ENCODE measurements at regions not wholly inside any gene's neighbourhood (a gene's known extent, or its start where the extent isn't known, plus 50 kb on each side); places are given as distances from the start of the nearest gene placed in this dataset.

- Histone ChIP-seq H3K9me3 (ENCODE audit: control insufficient read depth, low read length) (no peaks in the 10 kb centered on the region), H3K36me3 (ENCODE audit: control insufficient read depth, insufficient read depth, low read length) (no peaks in the 10 kb centered on the region), H3K27ac (ENCODE audit: low read depth, low read length, severe bottlenecking) (no peak overlapping the region), H3K4me3 (ENCODE audit: extremely low read depth, insufficient read depth, low read length, poor library complexity, severe bottlenecking) (no peak overlapping the region), H3K4me1 (ENCODE audit: control insufficient read depth, insufficient read depth, low read length, poor library complexity, severe bottlenecking) (no peaks in the 10 kb centered on the region)
- 100% methylated on average over 1 of the region's 3 CpGs; no CpG with 5 or more reads in 1 of the 2 experiments for WGBS, 2 experiments (ENCODE audit: insufficient coverage in 2 of 2)
Observed at GRCh38 chr13:68185444-68186141, 955.5 kb upstream of the PCDH9 start.

- no peak overlapping the region for H3K27ac ChIP-seq (ENCODE audit: low read depth, low read length, severe bottlenecking)
- no peaks in the 10 kb centered on the region for H3K4me1 ChIP-seq (ENCODE audit: control insufficient read depth, insufficient read depth, low read length, poor library complexity, severe bottlenecking)
- no CpG with 5 or more reads among the region's 2 CpGs for WGBS, 2 experiments (ENCODE audit: insufficient coverage in 2 of 2)
- no peak overlapping the region for H3K4me3 ChIP-seq (ENCODE audit: extremely low read depth, insufficient read depth, low read length, poor library complexity, severe bottlenecking)
- H3K9me3 ChIP-seq (ENCODE audit: control insufficient read depth, low read length) = no peaks in the 10 kb centered on the region
- no peaks in the 10 kb centered on the region for H3K36me3 ChIP-seq (ENCODE audit: control insufficient read depth, insufficient read depth, low read length)
Observed at GRCh38 chr13:68176475-68176874, 946.3 kb upstream of the PCDH9 start.

DNA sequence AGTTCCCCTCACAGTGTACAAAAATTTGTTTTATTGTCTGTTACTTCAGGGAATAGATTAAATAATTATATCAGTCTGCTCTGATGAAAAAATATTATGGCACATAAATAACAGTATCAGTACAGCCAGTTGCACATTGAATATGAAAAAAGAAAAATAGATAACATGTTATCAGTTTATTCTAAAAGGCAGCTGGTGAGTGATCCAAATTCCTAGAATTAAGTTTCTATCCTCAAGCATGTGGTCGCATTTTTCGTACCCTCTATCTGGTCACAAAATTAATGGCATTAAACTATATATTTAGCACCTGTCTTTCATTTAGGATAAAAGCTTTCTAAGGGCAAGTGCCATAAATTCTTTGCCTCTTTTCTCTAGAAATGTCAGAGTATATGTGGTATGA is 944.8 kb upstream of the PCDH9 start:
- Histone ChIP-seq H3K36me3 (ENCODE audit: control insufficient read depth, insufficient read depth, low read length) (no peaks in the 10 kb centered on the region), H3K27ac (ENCODE audit: low read depth, low read length, severe bottlenecking) (no peak overlapping the region), H3K9me3 (ENCODE audit: control insufficient read depth, low read length) (no peaks in the 10 kb centered on the region), H3K4me1 (ENCODE audit: control insufficient read depth, insufficient read depth, low read length, poor library complexity, severe bottlenecking) (no peaks in the 10 kb centered on the region), H3K4me3 (ENCODE audit: extremely low read depth, insufficient read depth, low read length, poor library complexity, severe bottlenecking) (no peak overlapping the region)
- WGBS, 2 experiments (ENCODE audit: insufficient coverage in 2 of 2) = 95% methylated on average over 2 of the region's 2 CpGs; no CpG with 5 or more reads in 1 of the 2 experiments

DNA sequence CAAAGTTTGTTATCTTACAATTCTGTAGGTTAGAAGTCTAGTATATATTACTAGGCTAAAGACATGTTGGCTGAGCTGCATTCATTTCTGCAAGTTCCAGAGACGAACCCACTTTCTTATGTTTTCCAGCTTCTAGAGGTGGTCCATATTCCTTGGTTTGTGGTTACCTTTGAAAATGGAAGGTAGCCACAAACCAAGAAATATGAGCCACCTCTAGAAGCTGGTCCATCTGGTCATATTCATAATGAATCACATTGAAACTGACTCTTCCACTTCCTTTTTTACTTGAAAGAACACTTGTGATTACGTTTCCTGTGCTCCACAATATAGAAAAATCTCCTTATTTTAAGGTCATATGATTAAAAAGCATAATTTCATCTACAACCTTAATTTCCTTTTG is 943.0 kb upstream of the PCDH9 start:
- no peaks in the 10 kb centered on the region for H3K9me3 ChIP-seq (ENCODE audit: control insufficient read depth, low read length)
- H3K4me1 ChIP-seq (ENCODE audit: control insufficient read depth, insufficient read depth, low read length, poor library complexity, severe bottlenecking) = no peaks in the 10 kb centered on the region
- 100% methylated on average over 2 of the region's 2 CpGs; no CpG with 5 or more reads in 1 of the 2 experiments for WGBS, 2 experiments (ENCODE audit: insufficient coverage in 2 of 2)
- H3K36me3 ChIP-seq (ENCODE audit: control insufficient read depth, insufficient read depth, low read length) = no peaks in the 10 kb centered on the region
- no peak overlapping the region for H3K4me3 ChIP-seq (ENCODE audit: extremely low read depth, insufficient read depth, low read length, poor library complexity, severe bottlenecking)
- no peak overlapping the region for H3K27ac ChIP-seq (ENCODE audit: low read depth, low read length, severe bottlenecking)

DNA sequence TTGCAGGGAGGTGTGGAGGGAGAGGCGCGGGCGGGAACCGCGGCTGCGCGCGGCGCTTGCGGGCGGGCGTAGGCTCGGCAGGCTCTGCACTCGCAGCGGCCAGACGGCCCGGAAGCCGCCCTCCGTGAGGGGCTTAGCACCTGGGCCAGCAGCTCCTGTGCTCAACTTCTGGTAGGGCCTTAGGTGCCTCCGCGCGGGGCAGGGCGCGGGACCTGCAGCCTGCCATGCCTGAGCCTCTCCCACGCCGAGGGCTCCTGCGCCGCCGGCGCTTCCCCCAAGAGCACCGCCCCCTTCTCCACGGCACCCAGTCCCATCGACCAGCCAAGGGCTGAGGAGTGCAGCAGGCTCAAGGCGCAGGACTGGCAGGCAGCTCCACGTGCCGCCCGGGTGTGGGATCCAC is 940.8 kb upstream of the PCDH9 start:
- Histone ChIP-seq H3K9me3 (ENCODE audit: control insufficient read depth, low read length) (no peaks in the 10 kb centered on the region), H3K27ac (ENCODE audit: low read depth, low read length, severe bottlenecking) (no peak overlapping the region), H3K4me1 (ENCODE audit: control insufficient read depth, insufficient read depth, low read length, poor library complexity, severe bottlenecking) (no peaks in the 10 kb centered on the region), H3K4me3 (ENCODE audit: extremely low read depth, insufficient read depth, low read length, poor library complexity, severe bottlenecking) (no peak overlapping the region), H3K36me3 (ENCODE audit: control insufficient read depth, insufficient read depth, low read length) (no peaks in the 10 kb centered on the region)
- 97 to 98% methylated on average over 16 to 34 of the region's 37 CpGs for WGBS, 2 experiments (ENCODE audit: insufficient coverage in 2 of 2)

DNA sequence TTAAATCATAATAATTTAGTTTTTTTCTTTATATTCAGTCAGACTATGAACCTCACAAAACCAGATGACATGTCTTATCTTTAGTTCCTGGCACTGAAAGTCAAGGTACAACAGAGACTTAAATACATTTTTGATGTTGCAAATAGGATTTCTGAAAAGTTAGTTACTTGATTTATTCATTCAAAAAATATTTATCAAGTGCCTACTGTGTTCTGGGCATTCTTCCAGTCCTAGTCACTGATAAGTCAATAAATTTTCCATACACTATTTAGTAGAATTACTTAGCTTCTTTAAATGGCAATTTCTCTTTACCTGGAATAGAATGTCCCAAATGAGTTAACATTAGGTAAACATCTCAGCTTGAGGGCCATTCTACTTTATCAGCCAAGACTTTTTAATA is 938.3 kb upstream of the PCDH9 start:
- H3K36me3 ChIP-seq (ENCODE audit: control insufficient read depth, insufficient read depth, low read length) = no peaks in the 10 kb centered on the region
- H3K4me3 ChIP-seq (ENCODE audit: extremely low read depth, insufficient read depth, low read length, poor library complexity, severe bottlenecking) = no peak overlapping the region
- H3K9me3 ChIP-seq (ENCODE audit: control insufficient read depth, low read length) = no peaks in the 10 kb centered on the region
- no peak overlapping the region for H3K27ac ChIP-seq (ENCODE audit: low read depth, low read length, severe bottlenecking)
- no peaks in the 10 kb centered on the region for H3K4me1 ChIP-seq (ENCODE audit: control insufficient read depth, insufficient read depth, low read length, poor library complexity, severe bottlenecking)

DNA sequence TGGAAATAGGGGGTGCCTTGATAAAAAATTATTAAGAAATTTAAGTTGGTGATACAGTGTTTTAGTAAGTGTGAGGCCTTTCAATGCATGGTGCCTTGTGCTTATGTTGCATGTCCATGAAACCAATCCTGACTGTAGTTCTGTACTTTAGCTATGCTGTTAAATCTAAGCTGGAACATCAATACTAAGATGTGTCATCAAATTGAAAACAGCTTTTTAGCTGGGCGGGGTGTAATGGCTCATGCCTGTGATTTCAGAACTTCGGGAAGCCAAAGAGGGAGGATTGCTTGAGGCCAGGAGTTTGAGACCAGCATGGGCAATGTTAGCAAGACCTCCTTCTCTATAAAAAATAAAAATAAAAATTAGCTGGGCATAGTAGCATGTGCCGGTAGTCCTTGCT is 930.3 kb upstream of the PCDH9 start:
- H3K27ac ChIP-seq (ENCODE audit: low read depth, low read length, severe bottlenecking) = no peak overlapping the region
- 85 to 100% methylated on average over 2 of the region's 3 CpGs for WGBS, 2 experiments (ENCODE audit: insufficient coverage in 2 of 2)
- no peak overlapping the region for H3K4me3 ChIP-seq (ENCODE audit: extremely low read depth, insufficient read depth, low read length, poor library complexity, severe bottlenecking)
- no peaks in the 10 kb centered on the region for H3K36me3 ChIP-seq (ENCODE audit: control insufficient read depth, insufficient read depth, low read length)
- H3K4me1 ChIP-seq (ENCODE audit: control insufficient read depth, insufficient read depth, low read length, poor library complexity, severe bottlenecking) = no peaks in the 10 kb centered on the region
- H3K9me3 ChIP-seq (ENCODE audit: control insufficient read depth, low read length) = no peaks in the 10 kb centered on the region

GRCh38 chr13:68152414-68152813 is 922.3 kb upstream of the PCDH9 start:
- 66 to 100% methylated on average over 1 to 2 of the region's 4 CpGs for WGBS, 2 experiments (ENCODE audit: insufficient coverage in 2 of 2)
- Histone ChIP-seq H3K4me1 (ENCODE audit: control insufficient read depth, insufficient read depth, low read length, poor library complexity, severe bottlenecking) (no peaks in the 10 kb centered on the region), H3K4me3 (ENCODE audit: extremely low read depth, insufficient read depth, low read length, poor library complexity, severe bottlenecking) (no peak overlapping the region), H3K36me3 (ENCODE audit: control insufficient read depth, insufficient read depth, low read length) (no peaks in the 10 kb centered on the region), H3K9me3 (ENCODE audit: control insufficient read depth, low read length) (no peaks in the 10 kb centered on the region), H3K27ac (ENCODE audit: low read depth, low read length, severe bottlenecking) (no peak overlapping the region)

DNA sequence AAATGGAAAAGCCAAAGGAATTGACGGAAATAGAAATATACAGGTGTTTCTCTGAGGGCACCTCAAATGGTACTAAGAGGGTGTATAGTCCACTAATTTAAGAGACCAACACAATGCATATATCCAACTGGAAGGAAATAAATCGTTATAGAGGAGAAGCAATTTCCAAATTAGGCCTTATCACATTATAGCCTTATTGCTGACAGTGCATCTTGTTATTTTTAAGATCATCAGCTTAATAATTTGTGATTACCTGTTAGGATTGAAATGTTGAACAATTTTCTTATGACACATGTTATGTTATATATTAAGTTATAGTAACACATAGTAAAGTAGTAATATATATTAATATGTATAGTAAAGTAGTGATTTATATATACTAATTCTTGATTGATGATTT is 915.7 kb upstream of the PCDH9 start:
- Histone ChIP-seq H3K36me3 (ENCODE audit: control insufficient read depth, insufficient read depth, low read length) (no peaks in the 10 kb centered on the region), H3K27ac (ENCODE audit: low read depth, low read length, severe bottlenecking) (no peak overlapping the region), H3K4me1 (ENCODE audit: control insufficient read depth, insufficient read depth, low read length, poor library complexity, severe bottlenecking) (no peaks in the 10 kb centered on the region), H3K4me3 (ENCODE audit: extremely low read depth, insufficient read depth, low read length, poor library complexity, severe bottlenecking) (no peak overlapping the region), H3K9me3 (ENCODE audit: control insufficient read depth, low read length) (no peaks in the 10 kb centered on the region)
- no CpG with 5 or more reads among the region's 2 CpGs for WGBS, 2 experiments (ENCODE audit: insufficient coverage in 2 of 2)

DNA sequence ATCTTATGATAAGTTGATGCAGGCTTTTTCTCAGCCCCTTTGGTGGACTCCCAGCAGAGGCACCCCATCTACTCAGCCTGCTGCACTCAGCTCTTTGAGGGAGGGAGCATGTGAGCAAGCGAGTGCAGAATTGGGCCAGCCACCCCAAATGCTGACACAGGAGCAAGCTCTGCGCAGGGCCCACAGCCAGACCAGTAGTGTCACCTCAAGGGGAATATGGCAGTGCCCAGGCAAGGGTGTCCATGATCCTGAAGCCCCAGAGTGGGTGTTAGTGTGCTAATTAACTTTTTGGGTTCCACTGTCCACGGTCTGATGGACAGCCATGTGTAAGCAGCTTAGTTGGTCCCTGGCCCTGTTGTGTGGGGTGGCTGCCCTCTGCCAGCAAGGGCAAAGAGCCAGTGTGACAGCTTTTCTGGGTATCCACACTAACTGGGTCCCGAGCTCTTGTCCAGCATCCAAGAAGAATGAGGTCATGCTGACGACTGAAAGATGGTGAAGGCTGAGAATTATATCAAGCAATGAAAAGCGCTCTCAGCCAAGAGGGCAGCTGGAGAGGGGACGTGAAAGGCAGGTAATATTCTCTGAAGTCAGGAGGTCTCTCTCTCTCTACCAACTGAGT is 898.3 kb upstream of the PCDH9 start:
- Histone ChIP-seq H3K27ac (ENCODE audit: low read depth, low read length, severe bottlenecking) (no peak overlapping the region), H3K9me3 (ENCODE audit: control insufficient read depth, low read length) (no peaks in the 10 kb centered on the region), H3K4me1 (ENCODE audit: control insufficient read depth, insufficient read depth, low read length, poor library complexity, severe bottlenecking) (no peaks in the 10 kb centered on the region), H3K4me3 (ENCODE audit: extremely low read depth, insufficient read depth, low read length, poor library complexity, severe bottlenecking) (no peak overlapping the region), H3K36me3 (ENCODE audit: control insufficient read depth, insufficient read depth, low read length) (no peaks in the 10 kb centered on the region)
- WGBS, 2 experiments (ENCODE audit: insufficient coverage in 2 of 2) = 92 to 95% methylated on average over 6 of the region's 7 CpGs

DNA sequence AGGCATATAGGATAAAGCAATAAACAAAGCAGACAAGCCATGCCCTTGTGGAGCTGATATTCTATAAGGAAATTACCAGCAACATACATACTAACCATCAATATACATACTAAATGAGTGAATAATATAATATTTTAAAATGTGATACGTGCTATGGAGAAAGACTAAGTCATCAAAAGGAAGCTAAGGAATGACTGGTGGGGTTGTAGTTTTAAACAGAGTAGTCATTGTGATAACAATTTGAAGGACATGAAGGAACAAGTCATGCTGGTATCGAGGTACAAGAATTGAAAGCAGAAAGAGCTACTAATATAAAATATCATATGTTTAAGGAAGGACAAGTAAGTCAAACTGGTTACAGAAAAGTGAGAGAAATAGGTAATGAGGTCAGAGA is 894.9 kb upstream of the PCDH9 start:
- H3K4me1 ChIP-seq (ENCODE audit: control insufficient read depth, insufficient read depth, low read length, poor library complexity, severe bottlenecking) = no peaks in the 10 kb centered on the region
- no peak overlapping the region for H3K4me3 ChIP-seq (ENCODE audit: extremely low read depth, insufficient read depth, low read length, poor library complexity, severe bottlenecking)
- WGBS, 2 experiments (ENCODE audit: insufficient coverage in 2 of 2) = 100% methylated on average over 1 of the region's 2 CpGs; no CpG with 5 or more reads in 1 of the 2 experiments
- H3K36me3 ChIP-seq (ENCODE audit: control insufficient read depth, insufficient read depth, low read length) = no peaks in the 10 kb centered on the region
- H3K27ac ChIP-seq (ENCODE audit: low read depth, low read length, severe bottlenecking) = no peak overlapping the region
- H3K9me3 ChIP-seq (ENCODE audit: control insufficient read depth, low read length) = no peaks in the 10 kb centered on the region

Data from mesodermal cell (in vitro differentiated cells).